ENCODE measurements at regions not wholly inside any gene's neighbourhood (a gene's known extent, or its start where the extent isn't known, plus 50 kb on each side); places are given as distances from the start of the nearest gene placed in this dataset.

- no peak for TF ChIP-seq CTCF (IDR thresholded peaks at IDR 0.05)
- TF ChIP-seq POLR2AphosphoS5 (IDR thresholded peaks at IDR 0.05): no peak
Measured at GRCh38 chr7:68922850-68923249, 675.4 kb upstream of the AUTS2 start.
